Keratinocyte (primary cell): ENCODE measurements at regions not wholly inside any gene's neighbourhood (a gene's known extent, or its start where the extent isn't known, plus 50 kb on each side); places are given as distances from the start of the nearest gene placed in this dataset.

ENCODE experiments used
- EZH2 ChIP-seq: IDR thresholded peaks from one replicate; pipeline ENCODE4 v1.6.1; 2012; ENCODE audit warnings: inconsistent platforms, mild to moderate bottlenecking, low read length, moderate library complexity
- TF ChIP-seq, protein P1 (sequence below), 3 experiments: IDR thresholded peaks in 1 of 3; conservative IDR thresholded peaks in 1 of 3; optimal IDR thresholded peaks in 1 of 3; 2 replicates in 2 of 3; 3 replicates in 1 of 3; pipeline versions ENCODE3 to v1.5.1; 2011; ENCODE audit warnings: low read length in 3 of 3, mild to moderate bottlenecking in 3 of 3, moderate library complexity in 2 of 3, control low read depth in 1 of 3, inconsistent platforms in 1 of 3; ENCODE audit not compliant: insufficient read depth in 2 of 3; ENCODE audit errors: extremely low read depth in 1 of 3

DNA sequence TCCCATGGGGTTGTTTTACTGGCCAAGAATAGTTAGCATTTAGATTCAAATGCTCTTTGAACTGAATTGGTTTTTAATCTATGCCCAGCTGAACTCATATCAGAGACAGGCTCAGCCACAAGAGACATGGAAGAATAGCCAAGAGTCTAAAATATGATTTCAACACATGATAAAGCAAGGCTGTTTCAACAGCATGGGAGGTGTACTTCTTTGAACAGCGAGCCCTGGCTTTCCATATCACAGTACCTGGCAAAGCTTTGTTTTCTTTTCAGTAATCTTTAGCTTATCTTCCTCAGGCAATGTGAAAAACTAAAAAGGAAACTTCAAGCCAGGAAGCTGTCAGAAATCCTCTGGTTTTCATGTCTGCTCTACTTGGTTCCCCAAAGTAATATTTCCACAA lies 413.6 kb upstream of the ADAMTS9 start:
- TF ChIP-seq, protein P1, sequence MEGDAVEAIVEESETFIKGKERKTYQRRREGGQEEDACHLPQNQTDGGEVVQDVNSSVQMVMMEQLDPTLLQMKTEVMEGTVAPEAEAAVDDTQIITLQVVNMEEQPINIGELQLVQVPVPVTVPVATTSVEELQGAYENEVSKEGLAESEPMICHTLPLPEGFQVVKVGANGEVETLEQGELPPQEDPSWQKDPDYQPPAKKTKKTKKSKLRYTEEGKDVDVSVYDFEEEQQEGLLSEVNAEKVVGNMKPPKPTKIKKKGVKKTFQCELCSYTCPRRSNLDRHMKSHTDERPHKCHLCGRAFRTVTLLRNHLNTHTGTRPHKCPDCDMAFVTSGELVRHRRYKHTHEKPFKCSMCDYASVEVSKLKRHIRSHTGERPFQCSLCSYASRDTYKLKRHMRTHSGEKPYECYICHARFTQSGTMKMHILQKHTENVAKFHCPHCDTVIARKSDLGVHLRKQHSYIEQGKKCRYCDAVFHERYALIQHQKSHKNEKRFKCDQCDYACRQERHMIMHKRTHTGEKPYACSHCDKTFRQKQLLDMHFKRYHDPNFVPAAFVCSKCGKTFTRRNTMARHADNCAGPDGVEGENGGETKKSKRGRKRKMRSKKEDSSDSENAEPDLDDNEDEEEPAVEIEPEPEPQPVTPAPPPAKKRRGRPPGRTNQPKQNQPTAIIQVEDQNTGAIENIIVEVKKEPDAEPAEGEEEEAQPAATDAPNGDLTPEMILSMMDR (optimal IDR thresholded peaks at IDR 0.05 in 1 of 3, IDR thresholded peaks at IDR 0.05 in 1 of 3, conservative IDR thresholded peaks at IDR 0.05 in 1 of 3; ENCODE audit: extremely low read depth in 1 of 3, insufficient read depth in 2 of 3, low read length in 3 of 3), result no peak
- no peak for TF ChIP-seq EZH2
